Sigmoid colon (tissue), 4 donors: ENCODE measurements at regions not wholly inside any gene's neighbourhood (a gene's known extent, or its start where the extent isn't known, plus 50 kb on each side); places are given as distances from the start of the nearest gene placed in this dataset.

Source experiments
- POLR2A ChIP-seq, 2 donors: fragments of 450-650 bp; IDR thresholded peaks; one replicate each; pipeline ENCODE4 v1.6.1; 2016; ENCODE audit warnings: antibody characterized with exemption in 2 of 2, mild to moderate bottlenecking in 2 of 2, moderate library complexity in 2 of 2
- POLR2AphosphoS5 ChIP-seq, 4 donors: sonication (generic); formaldehyde crosslinking; IDR thresholded peaks; one replicate each; pipeline ENCODE4 v1.6.1; 2017; ENCODE audit warnings: antibody characterized with exemption in 4 of 4
- TF ChIP-seq, protein P1 (sequence below), 4 experiments: fragments of 450-650 bp in 3 of 4; fragments of 200-600 bp in 1 of 4; IDR thresholded peaks; one replicate each; pipeline ENCODE4 v1.5.1; 2016 to 2019; ENCODE audit warnings: antibody characterized with exemption in 4 of 4, mild to moderate bottlenecking in 3 of 4, moderate library complexity in 2 of 4

DNA sequence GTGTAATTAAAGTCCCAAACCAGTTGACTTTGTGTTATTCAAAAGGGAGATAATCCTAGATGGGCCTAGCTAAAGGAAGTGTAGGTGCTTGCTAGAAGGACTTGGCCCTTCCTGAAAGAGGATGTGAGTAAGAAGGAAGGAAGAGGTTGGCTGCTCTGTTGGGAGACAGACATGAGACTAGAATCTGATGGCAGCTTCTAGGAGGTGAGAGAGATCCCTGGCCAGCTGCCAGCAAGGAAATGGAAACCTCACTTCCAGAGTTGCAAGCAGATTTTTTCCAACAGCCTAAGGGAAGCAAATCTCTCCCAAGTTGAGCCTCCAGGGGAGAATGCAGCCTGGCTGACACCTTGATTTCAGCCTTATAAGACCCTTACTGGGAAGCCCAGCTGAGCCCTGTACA is 368.4 kb upstream of the ZMIZ1 start:
- TF ChIP-seq, protein P1, sequence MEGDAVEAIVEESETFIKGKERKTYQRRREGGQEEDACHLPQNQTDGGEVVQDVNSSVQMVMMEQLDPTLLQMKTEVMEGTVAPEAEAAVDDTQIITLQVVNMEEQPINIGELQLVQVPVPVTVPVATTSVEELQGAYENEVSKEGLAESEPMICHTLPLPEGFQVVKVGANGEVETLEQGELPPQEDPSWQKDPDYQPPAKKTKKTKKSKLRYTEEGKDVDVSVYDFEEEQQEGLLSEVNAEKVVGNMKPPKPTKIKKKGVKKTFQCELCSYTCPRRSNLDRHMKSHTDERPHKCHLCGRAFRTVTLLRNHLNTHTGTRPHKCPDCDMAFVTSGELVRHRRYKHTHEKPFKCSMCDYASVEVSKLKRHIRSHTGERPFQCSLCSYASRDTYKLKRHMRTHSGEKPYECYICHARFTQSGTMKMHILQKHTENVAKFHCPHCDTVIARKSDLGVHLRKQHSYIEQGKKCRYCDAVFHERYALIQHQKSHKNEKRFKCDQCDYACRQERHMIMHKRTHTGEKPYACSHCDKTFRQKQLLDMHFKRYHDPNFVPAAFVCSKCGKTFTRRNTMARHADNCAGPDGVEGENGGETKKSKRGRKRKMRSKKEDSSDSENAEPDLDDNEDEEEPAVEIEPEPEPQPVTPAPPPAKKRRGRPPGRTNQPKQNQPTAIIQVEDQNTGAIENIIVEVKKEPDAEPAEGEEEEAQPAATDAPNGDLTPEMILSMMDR (IDR thresholded peaks at IDR 0.05) = no peak
- TF ChIP-seq POLR2AphosphoS5 (IDR thresholded peaks at IDR 0.05) (no peak), POLR2A (IDR thresholded peaks at IDR 0.05) (no peak)
